ENCODE measurements at regions not wholly inside any gene's neighbourhood (a gene's known extent, or its start where the extent isn't known, plus 50 kb on each side); places are given as distances from the start of the nearest gene placed in this dataset.

- Histone ChIP-seq H4K5ac (ENCODE audit: low read depth, low read length) (no peak overlapping the region), H4K91ac (ENCODE audit: insufficient read depth, low read depth, low read length) (no peak overlapping the region), H3K9me1 (ENCODE audit: insufficient read depth, low read length) (no peaks in the 10 kb centered on the region), H2AK5ac (ENCODE audit: low read depth, low read length) (no peak overlapping the region), H3K14ac (replicated peaks; ENCODE audit: low read depth, low read length) (no peak overlapping the region), H3K36me3 (ENCODE audit: control insufficient read depth, insufficient read depth, low read length) (no peaks in the 10 kb centered on the region), H3K79me1 (ENCODE audit: low read depth in 1 of 2, low read length in 2 of 2) (no peaks in the 10 kb centered on the region), H3K9ac (ENCODE audit: low read depth, low read length) (no peak overlapping the region), H3K4ac (ENCODE audit: low read depth, low read length) (no peak overlapping the region), H2BK15ac (ENCODE audit: low read depth, low read length) (no peak overlapping the region), H3K9me3 (ENCODE audit: control insufficient read depth, insufficient read depth, low read length) (peaks cover 15% of the 10 kb centered on the region; the same call in 1 of the 2 replicates), H3K27ac (ENCODE audit: insufficient read depth, low read length) (no peak overlapping the region), H3K27me3 (ENCODE audit: control insufficient read depth, insufficient read depth, low read length) (no peaks in the 10 kb centered on the region), H2AFZ (replicated peaks; ENCODE audit: low read length, poor library complexity) (peak overlapping the region; percentile 45), H2BK120ac (ENCODE audit: low read depth, low read length) (no peak overlapping the region), H3K4me2 (ENCODE audit: low read depth, low read length) (no peak overlapping the region), H3K56ac (ENCODE audit: extremely low read depth, insufficient read depth, low read length) (no peak overlapping the region), H3K18ac (ENCODE audit: low read depth, low read length) (no peak overlapping the region), H2BK20ac (ENCODE audit: low read depth, low read length) (no peak overlapping the region), H4K20me1 (ENCODE audit: insufficient read depth, low read length) (no peaks in the 10 kb centered on the region), H2AK9ac (replicated peaks; ENCODE audit: low read depth, low read length, poor library complexity) (no peak overlapping the region), H3K23ac (ENCODE audit: low read depth, low read length) (no peak overlapping the region), H3K4me3 (ENCODE audit: insufficient read depth, low read depth, low read length) (no peak overlapping the region), H3K4me1 (ENCODE audit: control insufficient read depth, insufficient read depth, low read length) (no peaks in the 10 kb centered on the region), H2BK5ac (ENCODE audit: low read depth, low read length, poor library complexity, severe bottlenecking) (no peak overlapping the region), H4K8ac (ENCODE audit: low read depth in 2 of 2, low read length in 2 of 2) (no peak overlapping the region)
- no TSS peak for BruUV-seq (replicated peaks)
- dilution Hi-C loops (cut with HindIII; ENCODE audit: low sequenced_read_pairs, unreplicated experiment) (no loop called here), intact Hi-C loops (cut with micrococcal nuclease) (no loop called here), in situ Hi-C loops (cut with MboI; ENCODE audit: low sequenced_read_pairs) (no loop called here)
- TF ChIP-seq SMC3 (IDR thresholded peaks at IDR 0.05; ENCODE audit: low read depth, low read length) (no peak), MXI1 (IDR thresholded peaks at IDR 0.05; ENCODE audit: borderline replicate concordance, low read depth, low read length) (no peak), MAFK (IDR thresholded peaks at IDR 0.05; ENCODE audit: low read depth, low read length) (no peak), RAD21 (IDR thresholded peaks at IDR 0.05; ENCODE audit: low read length) (no peak), BHLHE40 (IDR thresholded peaks at IDR 0.05; ENCODE audit: low read depth, low read length) (no peak), CHD1 (IDR thresholded peaks at IDR 0.05; ENCODE audit: low read depth, low read length) (no peak), CTCF (conservative IDR thresholded peaks at IDR 0.05; ENCODE audit: low read depth, low read length) (no peak), CEBPB (IDR thresholded peaks at IDR 0.05; ENCODE audit: low read depth, low read length) (no peak), USF2 (IDR thresholded peaks at IDR 0.05; ENCODE audit: low read depth, low read length) (no peak), POLR2A (IDR thresholded peaks at IDR 0.05; ENCODE audit: low read depth, low read length) (no peak), ELK1 (IDR thresholded peaks at IDR 0.05; ENCODE audit: borderline replicate concordance, low read depth, low read length) (no peak), NFE2L2 (IDR thresholded peaks at IDR 0.05; ENCODE audit: low read depth, low read length) (no peak), RFX5 (IDR thresholded peaks at IDR 0.05; ENCODE audit: low read depth, low read length) (no peak), MAZ (IDR thresholded peaks at IDR 0.05; ENCODE audit: borderline replicate concordance, low read depth, low read length) (no peak), RCOR1 (IDR thresholded peaks at IDR 0.05; ENCODE audit: insufficient replicate concordance, low read length) (no peak), FOS (IDR thresholded peaks at IDR 0.05; ENCODE audit: low read depth, low read length) (no peak)
- 17% methylated on average over 2 of the region's 4 CpGs; no CpG with 5 or more reads in 1 of the 2 experiments for WGBS, 2 experiments (ENCODE audit: extremely low coverage in 2 of 2, insufficient read length in 1 of 2)
- ATAC-seq (ENCODE audit: low read depth) (no peak), DNase-seq (no peak)
- CTCF ChIA-PET = no interaction called here
- POLR2A ChIA-PET (ENCODE audit: unreplicated experiment) = no interaction called here
Observed at GRCh38 chr9:84600739-84601138, 68.8 kb upstream of the NTRK2 start.

All from IMR-90 (cell line).